K562 (cell line): ENCODE measurements at regions not wholly inside any gene's neighbourhood (a gene's known extent, or its start where the extent isn't known, plus 50 kb on each side); places are given as distances from the start of the nearest gene placed in this dataset.

Experiments used
- CHD2 ChIP-seq: IDR thresholded peaks from 2 replicates; pipeline ENCODE4 v1.6.1; 2011; ENCODE audit warnings: low read depth, low read length
- ESRRA ChIP-seq: fragments of 450-650 bp; IDR thresholded peaks from 2 replicates; pipeline ENCODE4 v1.6.1; 2014; ENCODE audit warnings: low read depth, mild to moderate bottlenecking, moderate library complexity, borderline replicate concordance
- HDAC8 ChIP-seq: fragments of 450-650 bp; IDR thresholded peaks from 2 replicates; pipeline ENCODE4 v1.6.1; 2016; ENCODE audit warnings: mild to moderate bottlenecking, missing genetic modification characterization, moderate library complexity, missing compliant biosample characterization
- NFYB ChIP-seq: IDR thresholded peaks from 2 replicates; pipeline ENCODE4 v1.6.1; 2011; ENCODE audit warnings: mild to moderate bottlenecking, moderate library complexity; ENCODE audit not compliant: insufficient read length; ENCODE audit errors: extremely low read depth
- POLR2A ChIP-seq: fragments of 450-650 bp; conservative IDR thresholded peaks from 2 replicates; pipeline ENCODE4 v1.6.1; 2016
- ZNF444 ChIP-seq: fragments of 250-450 bp; sonication (Bioruptor Pico); IDR thresholded peaks from 2 replicates; pipeline ENCODE4 v1.4.0; 2020; ENCODE audit warnings: mild to moderate bottlenecking, moderate library complexity

GRCh38 chr4:34194585-34194984 lies 2049.7 kb downstream of the ARAP2 start:
- TF ChIP-seq ZNF444 (CRISPR knock-in tag), result no peak
- TF ChIP-seq CHD2, result no peak
- TF ChIP-seq POLR2A, result no peak
- no peak for TF ChIP-seq NFYB
- TF ChIP-seq ESRRA, result no peak
- no peak for TF ChIP-seq HDAC8 (tag)
